HepG2 (cell line): ENCODE measurements at regions not wholly inside any gene's neighbourhood (a gene's known extent, or its start where the extent isn't known, plus 50 kb on each side); places are given as distances from the start of the nearest gene placed in this dataset.

ENCODE experiments used
- ATAC-seq: fragments of 200-7000 bp; cut with Tn5 transposase; 3 replicates; pipeline ENCODE4 v1.9.1; 2020; ENCODE audit warnings: mild to moderate bottlenecking, moderate library complexity
- BruUV-seq: library from RNA; stranded (reverse); fragments of 400-500 nt; replicated peaks from 2 replicates; lab custom pipeline; 2021; lab: Mats Ljungman, UMichigan
- CTCF ChIA-PET: fragments of 300-600 bp; formaldehyde crosslinking; extraction: SDS; loops from one replicate; lab custom pipeline; 2021; ENCODE audit warnings: low total read pairs, inconsistent platforms, low intra/inter-chr PET ratio; lab: Yijun Ruan, JAX
- POLR2A ChIA-PET: fragments of 350-600 bp; sonication (Branson Sonifier 250); formaldehyde crosslinking; loops from one replicate; lab custom pipeline; 2020; ENCODE audit warnings: antibody characterized with exemption, inconsistent platforms; lab: Yijun Ruan, JAX
- DNase-seq: peaks from one replicate; pipeline ENCODE4 v3.0.0-alpha.2; 2015; ENCODE audit warnings: low spot score
- FAIRE-seq: peaks from 3 replicates; lab custom pipeline; 2011; peaks lifted over from hg19 to GRCh38; lab: Jason Lieb, UNC
- H2AFZ ChIP-seq: one replicate; pipeline ENCODE4 v1.6.1; 2011; ENCODE audit warnings: low read length, inconsistent platforms
- H3K27ac ChIP-seq: fragments of 300-600 bp; 3 replicates; pipeline ENCODE4 v1.8.0; 2011; ENCODE audit warnings: mixed run types, mild to moderate bottlenecking, mixed read lengths, low read length, inconsistent platforms; ENCODE audit not compliant: insufficient read depth; ENCODE audit errors: extremely low read length
- H3K27me3 ChIP-seq, 2 experiments: fragments of 200-600 bp in 1 of 2; 2 replicates in 1 of 2; 3 replicates in 1 of 2; pipeline versions ENCODE4 v1.6.0 to v1.8.0; 2011; ENCODE audit warnings: low read length in 2 of 2, mild to moderate bottlenecking in 2 of 2, moderate library complexity in 2 of 2, inconsistent platforms in 1 of 2; ENCODE audit not compliant: insufficient read depth in 2 of 2, control insufficient read depth in 1 of 2
- H3K36me3 ChIP-seq, 2 experiments: fragments of 200-600 bp in 1 of 2; replicated peaks in 1 of 2; 2 replicates in 1 of 2; 3 replicates in 1 of 2; pipeline versions ENCODE4 v1.5.1 to v1.8.0; 2011; ENCODE audit warnings: low read length in 2 of 2, inconsistent platforms in 1 of 2; ENCODE audit not compliant: insufficient read depth in 2 of 2, control insufficient read depth in 1 of 2
- H3K4me1 ChIP-seq: 2 replicates; pipeline ENCODE4 v1.5.1; 2012; ENCODE audit warnings: low read length, inconsistent platforms; ENCODE audit not compliant: insufficient read depth
- H3K4me2 ChIP-seq: 2 replicates; pipeline ENCODE4 v1.6.0; 2011; ENCODE audit warnings: low read depth, low read length, inconsistent platforms
- H3K4me3 ChIP-seq, 3 experiments: fragments of 200-600 bp in 1 of 3; sonication (generic), shearing (Covaris generic) in 1 of 3; replicated peaks in 1 of 3; 2 replicates each; pipeline ENCODE4 v1.5.1; 2011 to 2016; ENCODE audit warnings: low read length in 3 of 3, inconsistent platforms in 2 of 3, low read depth in 2 of 3, mild to moderate bottlenecking in 2 of 3, control low read depth in 1 of 3, mixed read lengths in 1 of 3; ENCODE audit not compliant: insufficient read depth in 1 of 3
- H3K79me2 ChIP-seq: one replicate; pipeline ENCODE4 v1.6.1; 2011; ENCODE audit warnings: low read length, inconsistent platforms; ENCODE audit not compliant: insufficient read depth
- H3K9ac ChIP-seq: 2 replicates; pipeline ENCODE4 v1.6.0; 2011; ENCODE audit warnings: mild to moderate bottlenecking, low read depth, low read length, inconsistent platforms; ENCODE audit not compliant: insufficient read depth
- H3K9me3 ChIP-seq: 2 replicates; pipeline ENCODE4 v1.5.1; 2012; ENCODE audit warnings: mild to moderate bottlenecking, low read length
- H4K20me1 ChIP-seq: 2 replicates; pipeline ENCODE4 v1.6.0; 2011; ENCODE audit warnings: inconsistent platforms, mild to moderate bottlenecking, low read length, moderate library complexity; ENCODE audit not compliant: insufficient read depth
- GABPB1 ChIP-seq: IDR thresholded peaks from 2 replicates; pipeline ENCODE4 v1.6.1; 2016; ENCODE audit warnings: mild to moderate bottlenecking, missing genetic modification reagents, moderate library complexity, missing compliant biosample characterization
- HOXA3 ChIP-seq: sonication (generic); formaldehyde crosslinking; IDR thresholded peaks from 2 replicates; pipeline ENCODE4 v1.5.0; 2020; ENCODE audit warnings: missing genetic modification reagents
- KLF13 ChIP-seq: sonication (generic); formaldehyde crosslinking; IDR thresholded peaks from 2 replicates; pipeline ENCODE4 v1.4.0; 2020; ENCODE audit warnings: mild to moderate bottlenecking, missing genetic modification reagents
- KLF16 ChIP-seq, 2 experiments: sonication (generic) in 1 of 2; formaldehyde crosslinking in 1 of 2; IDR thresholded peaks; 2 replicates each; pipeline versions ENCODE4 v1.6.1 to v1.8.0; 2016 to 2023; ENCODE audit warnings: missing genetic modification reagents in 2 of 2, missing compliant biosample characterization in 1 of 2
- MTA1 ChIP-seq: sonication (generic); formaldehyde crosslinking; IDR thresholded peaks from 2 replicates; pipeline ENCODE4 v1.4.0; 2020; ENCODE audit warnings: missing genetic modification reagents, mild to moderate bottlenecking, borderline replicate concordance
- POGZ ChIP-seq: sonication (generic); formaldehyde crosslinking; IDR thresholded peaks from 2 replicates; pipeline ENCODE4 v1.4.0; 2020; ENCODE audit warnings: mild to moderate bottlenecking, missing genetic modification reagents
- RAD51 ChIP-seq: fragments of 450-650 bp; IDR thresholded peaks from 2 replicates; pipeline ENCODE4 v1.6.1; 2016; ENCODE audit warnings: borderline replicate concordance
- RBM39 ChIP-seq: fragments of 200-400 bp; formaldehyde crosslinking; IDR thresholded peaks from one replicate; pipeline ENCODE4 v1.6.1; 2018; ENCODE audit warnings: antibody characterized with exemption, mild to moderate bottlenecking, low read depth, low read length; ENCODE audit not compliant: poor library complexity, severe bottlenecking
- SP2 ChIP-seq: sonication (generic); formaldehyde crosslinking; IDR thresholded peaks from 2 replicates; pipeline ENCODE4 v1.5.1; 2020; ENCODE audit warnings: mild to moderate bottlenecking, missing genetic modification reagents
- ZKSCAN1 ChIP-seq: fragments of 150-350 bp; IDR thresholded peaks from 2 replicates; pipeline ENCODE4 v1.6.1; 2014; ENCODE audit warnings: low read length
- ZNF253 ChIP-seq: sonication (generic); formaldehyde crosslinking; IDR thresholded peaks from 2 replicates; pipeline ENCODE4 v1.8.0; 2022; ENCODE audit warnings: mild to moderate bottlenecking, missing genetic modification reagents, borderline replicate concordance
- ZNF432 ChIP-seq: sonication (generic); formaldehyde crosslinking; IDR thresholded peaks from 2 replicates; pipeline ENCODE4 v1.5.0; 2020; ENCODE audit warnings: missing genetic modification reagents, mild to moderate bottlenecking, borderline replicate concordance
- ZNF530 ChIP-seq: sonication (generic); formaldehyde crosslinking; IDR thresholded peaks from 2 replicates; pipeline ENCODE4 v1.5.0; 2020; ENCODE audit warnings: low read depth, mild to moderate bottlenecking, missing genetic modification reagents
- WGBS: methylation state at CpG from one replicate; pipeline ENCODE4 v1.1.6; 2017; ENCODE audit warnings: low lambda C conversion rate; 5-methylcytosine and 5-hydroxymethylcytosine counted together
- in situ Hi-C: cut with HindIII; loops from 2 replicates; pipeline ENCODE4 v1.10.0; 2017; ENCODE audit warnings: low pct_unique_long_range_greater_than_20kb; ENCODE audit not compliant: extremely low pct_ligation_motif_present
- intact Hi-C: fragments of 100-400 bp; cut with micrococcal nuclease; formaldehyde crosslinking; loops from one replicate; pipeline ENCODE4 v1.10.0; 2022; ENCODE audit not compliant: unreplicated experiment
- TF ChIP-seq, protein P1 (sequence below): sonication (generic); formaldehyde crosslinking; IDR thresholded peaks from 2 replicates; pipeline ENCODE4 v1.4.0; 2020; ENCODE audit warnings: missing genetic modification reagents, borderline replicate concordance
- TF ChIP-seq, protein P2 (sequence below): sonication (generic); formaldehyde crosslinking; IDR thresholded peaks from 2 replicates; pipeline ENCODE4 v1.8.0; 2022; ENCODE audit warnings: low read depth, missing genetic modification reagents

DNA sequence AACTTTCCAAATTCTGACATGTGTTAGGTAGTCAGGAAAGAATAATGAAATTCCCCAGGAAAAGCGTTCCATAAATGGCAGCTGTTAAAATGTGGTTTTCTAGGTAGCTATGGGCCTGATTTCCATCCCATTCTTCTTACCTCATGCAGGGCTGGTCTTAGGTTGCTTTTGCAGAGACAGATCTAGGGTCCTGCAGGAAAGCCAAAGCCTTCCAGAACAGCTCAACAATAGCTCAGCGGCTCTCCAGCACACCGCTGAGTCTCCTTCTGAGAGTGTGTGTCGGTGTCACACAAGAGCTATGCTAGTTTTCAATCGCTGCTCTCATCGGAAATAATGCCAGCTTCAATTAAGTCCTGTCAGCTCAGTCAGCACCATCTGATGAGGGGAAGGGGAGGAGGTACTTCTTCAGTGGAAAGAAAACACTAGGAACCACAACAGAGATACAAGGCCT is 106.7 kb downstream of the TMEM30B start:
- TF ChIP-seq ZNF530 (no peak), POGZ (CRISPR knock-in tag) (no peak), KLF16 (CRISPR knock-in tag; IDR thresholded peaks at IDR 0.05) (no peak), HOXA3 (CRISPR knock-in tag) (no peak), RAD51 (no peak), ZKSCAN1 (no peak), SP2 (CRISPR knock-in tag) (no peak), ZNF432 (CRISPR knock-in tag) (no peak), ZNF253 (CRISPR knock-in tag) (no peak), KLF13 (CRISPR knock-in tag) (no peak), MTA1 (CRISPR knock-in tag) (no peak), GABPB1 (CRISPR knock-in tag) (no peak), RBM39 (no peak)
- TF ChIP-seq, protein P1, sequence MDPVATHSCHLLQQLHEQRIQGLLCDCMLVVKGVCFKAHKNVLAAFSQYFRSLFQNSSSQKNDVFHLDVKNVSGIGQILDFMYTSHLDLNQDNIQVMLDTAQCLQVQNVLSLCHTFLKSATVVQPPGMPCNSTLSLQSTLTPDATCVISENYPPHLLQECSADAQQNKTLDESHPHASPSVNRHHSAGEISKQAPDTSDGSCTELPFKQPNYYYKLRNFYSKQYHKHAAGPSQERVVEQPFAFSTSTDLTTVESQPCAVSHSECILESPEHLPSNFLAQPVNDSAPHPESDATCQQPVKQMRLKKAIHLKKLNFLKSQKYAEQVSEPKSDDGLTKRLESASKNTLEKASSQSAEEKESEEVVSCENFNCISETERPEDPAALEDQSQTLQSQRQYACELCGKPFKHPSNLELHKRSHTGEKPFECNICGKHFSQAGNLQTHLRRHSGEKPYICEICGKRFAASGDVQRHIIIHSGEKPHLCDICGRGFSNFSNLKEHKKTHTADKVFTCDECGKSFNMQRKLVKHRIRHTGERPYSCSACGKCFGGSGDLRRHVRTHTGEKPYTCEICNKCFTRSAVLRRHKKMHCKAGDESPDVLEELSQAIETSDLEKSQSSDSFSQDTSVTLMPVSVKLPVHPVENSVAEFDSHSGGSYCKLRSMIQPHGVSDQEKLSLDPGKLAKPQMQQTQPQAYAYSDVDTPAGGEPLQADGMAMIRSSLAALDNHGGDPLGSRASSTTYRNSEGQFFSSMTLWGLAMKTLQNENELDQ, result no peak
- TF ChIP-seq, protein P2, sequence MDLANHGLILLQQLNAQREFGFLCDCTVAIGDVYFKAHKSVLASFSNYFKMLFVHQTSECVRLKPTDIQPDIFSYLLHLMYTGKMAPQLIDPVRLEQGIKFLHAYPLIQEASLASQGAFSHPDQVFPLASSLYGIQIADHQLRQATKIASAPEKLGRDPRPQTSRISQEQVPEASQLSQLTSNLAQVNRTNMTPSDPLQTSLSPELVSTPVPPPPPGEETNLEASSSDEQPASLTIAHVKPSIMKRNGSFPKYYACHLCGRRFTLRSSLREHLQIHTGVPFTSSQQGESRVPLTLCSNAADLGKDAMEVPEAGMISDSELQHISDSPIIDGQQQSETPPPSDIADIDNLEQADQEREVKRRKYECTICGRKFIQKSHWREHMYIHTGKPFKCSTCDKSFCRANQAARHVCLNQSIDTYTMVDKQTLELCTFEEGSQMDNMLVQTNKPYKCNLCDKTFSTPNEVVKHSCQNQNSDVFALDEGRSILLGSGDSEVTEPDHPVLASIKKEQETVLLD, result no peak

More for the DNA sequence above, 106.7 kb downstream of the TMEM30B start:
- H2AFZ ChIP-seq, result no peak overlapping the region
- intact Hi-C loops, result no loop called here
- no TSS peak for BruUV-seq
- no peaks in the 10 kb centered on the region for H3K9me3 ChIP-seq
- no peaks in the 10 kb centered on the region for H3K36me3 ChIP-seq
- DNase-seq (no peak), ATAC-seq (no peak), FAIRE-seq (no peak)
- WGBS, result 81% methylated on average over 6 of the region's 6 CpGs
- no peaks in the 10 kb centered on the region for H4K20me1 ChIP-seq
- ChIA-PET CTCF (no interaction called here), POLR2A (interaction anchor here (1.1 kb wide), 1 partner anchor 194 kb away, joined by 3 read pairs; the partner anchor contains the start of genes SLC38A6 and TRMT5)
- H3K9ac ChIP-seq, result no peak overlapping the region
- no peaks in the 10 kb centered on the region for H3K27me3 ChIP-seq
- H3K4me2 ChIP-seq, result no peak overlapping the region
- H3K4me1 ChIP-seq, result peaks cover 24% of the 10 kb centered on the region
- in situ Hi-C loops, result no loop called here
- no peak overlapping the region for H3K4me3 ChIP-seq
- H3K27ac ChIP-seq, result no peak overlapping the region
- no peaks in the 10 kb centered on the region for H3K79me2 ChIP-seq
